ENCODE measurements at regions not wholly inside any gene's neighbourhood (a gene's known extent, or its start where the extent isn't known, plus 50 kb on each side); places are given as distances from the start of the nearest gene placed in this dataset.

DNA sequence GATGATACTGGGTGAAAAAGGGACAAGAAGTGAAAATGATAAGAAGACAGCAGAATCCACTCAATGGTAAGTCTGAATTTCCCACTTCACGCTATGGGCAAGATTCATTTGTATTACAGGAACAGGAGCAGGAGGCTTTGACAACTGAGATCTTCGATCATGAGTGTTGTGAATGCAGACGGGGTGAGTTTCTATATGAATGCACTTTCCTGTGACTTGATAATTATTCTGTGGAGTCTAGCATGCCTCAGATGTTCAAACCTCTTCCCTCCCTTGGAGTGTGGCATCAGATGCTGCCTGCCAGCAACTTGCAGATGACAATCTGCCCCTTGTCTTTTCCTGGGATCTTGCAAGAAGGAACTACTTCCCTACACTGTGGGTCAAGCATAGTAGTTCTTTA lies 225.4 kb downstream of the HLX start:
- DNase-seq (ENCODE audit: low spot score): no peak

DNA sequence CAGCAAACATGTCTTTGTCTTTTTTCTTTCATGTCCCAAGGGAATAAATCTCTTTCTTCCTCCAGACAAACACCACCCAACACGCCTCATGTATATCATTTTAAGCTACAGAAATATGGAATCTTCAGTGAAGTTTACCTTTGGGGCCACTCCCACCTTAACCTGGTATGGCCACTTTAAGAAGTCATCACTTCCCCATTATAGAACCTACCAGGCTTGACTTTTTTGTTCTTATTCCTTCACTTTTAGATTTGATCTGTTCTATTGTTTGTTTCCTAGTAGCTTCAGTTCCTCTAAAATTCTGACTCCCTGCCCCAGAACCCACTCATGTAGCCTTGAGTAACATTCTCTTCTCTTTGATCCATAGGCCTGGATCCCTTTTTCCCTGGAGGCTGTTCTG lies 226.3 kb downstream of the HLX start:
- no peak for DNase-seq (ENCODE audit: low spot score)

DNA sequence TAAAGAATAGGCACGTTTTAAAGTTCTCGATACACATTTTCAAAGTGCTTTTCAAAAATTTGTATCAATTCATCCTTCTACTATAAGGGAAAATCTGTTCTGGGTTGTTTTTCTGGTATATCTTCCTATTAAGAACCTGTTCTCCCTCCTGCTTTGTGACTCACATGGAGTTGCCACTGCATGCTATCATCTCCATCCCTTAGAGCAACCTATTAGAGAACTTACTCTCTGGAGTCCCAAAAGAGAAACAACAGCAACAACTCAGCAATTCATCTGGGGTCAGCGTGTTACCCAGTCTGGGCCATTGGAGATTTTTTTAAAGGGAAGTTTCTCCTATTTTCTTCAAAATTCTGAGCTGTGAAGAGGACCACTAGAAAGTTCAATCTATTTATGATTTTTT lies 227.4 kb downstream of the HLX start:
- no peak for DNase-seq (ENCODE audit: low spot score)

DNA sequence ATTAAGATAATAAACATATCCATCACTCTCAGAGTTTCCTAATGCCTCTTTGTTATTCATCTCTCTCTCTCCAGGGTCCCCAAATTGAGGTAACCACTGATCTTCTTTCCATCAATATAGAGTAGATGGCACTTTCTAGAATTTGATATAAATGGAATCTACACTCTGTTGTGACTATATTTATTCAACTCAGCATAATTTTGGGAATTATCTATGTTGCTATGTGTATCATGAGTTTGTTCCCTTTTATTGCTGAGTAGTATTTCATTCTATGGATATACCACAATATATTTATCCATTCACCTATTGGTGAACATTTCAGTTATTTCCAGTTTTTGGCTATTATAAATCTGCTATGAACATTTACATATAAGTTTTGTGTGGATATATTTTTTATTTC lies 230.7 kb downstream of the HLX start:
- no peak for DNase-seq (ENCODE audit: low spot score)

DNA sequence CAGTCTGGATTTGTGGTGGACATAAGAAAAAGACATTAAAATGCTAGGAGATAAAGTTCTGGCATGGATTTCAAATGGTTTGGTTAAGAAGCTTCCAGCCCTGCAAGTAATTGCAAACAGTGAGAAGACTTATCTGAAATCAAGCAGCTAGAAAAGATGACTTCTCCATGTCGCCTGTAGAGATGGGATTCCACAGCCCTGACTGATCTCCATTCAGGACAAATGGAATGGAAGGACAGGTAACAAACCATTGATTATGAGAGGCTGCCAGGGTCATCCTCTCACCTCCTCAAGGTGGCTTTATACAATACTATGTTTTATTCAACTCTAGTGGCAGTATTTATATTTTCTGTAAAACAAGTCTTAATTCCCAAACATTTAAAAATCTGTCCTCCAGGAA lies 237.9 kb downstream of the HLX start:
- no peak for DNase-seq (ENCODE audit: low spot score)

DNA sequence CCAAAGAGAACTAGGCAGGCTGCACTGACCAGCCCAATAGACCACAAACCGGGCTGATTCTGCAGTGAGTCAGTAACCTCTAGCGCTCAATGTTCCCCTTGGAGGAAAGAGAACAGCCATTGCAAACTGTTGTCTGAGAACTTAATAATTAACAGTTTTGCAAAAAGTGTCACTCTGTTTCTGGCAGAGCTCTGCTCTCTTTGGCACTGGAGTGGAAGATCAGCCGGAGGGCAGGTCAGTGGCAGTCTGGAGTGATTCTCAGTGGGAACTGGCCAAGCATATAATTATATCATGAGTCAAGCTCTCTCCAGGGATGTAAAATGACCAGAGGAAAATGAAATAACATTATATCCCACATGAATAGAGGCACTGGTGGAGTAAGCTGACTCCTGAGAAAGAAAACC lies 238.3 kb downstream of the HLX start:
- DNase-seq (ENCODE audit: low spot score): peak; percentile 77

DNA sequence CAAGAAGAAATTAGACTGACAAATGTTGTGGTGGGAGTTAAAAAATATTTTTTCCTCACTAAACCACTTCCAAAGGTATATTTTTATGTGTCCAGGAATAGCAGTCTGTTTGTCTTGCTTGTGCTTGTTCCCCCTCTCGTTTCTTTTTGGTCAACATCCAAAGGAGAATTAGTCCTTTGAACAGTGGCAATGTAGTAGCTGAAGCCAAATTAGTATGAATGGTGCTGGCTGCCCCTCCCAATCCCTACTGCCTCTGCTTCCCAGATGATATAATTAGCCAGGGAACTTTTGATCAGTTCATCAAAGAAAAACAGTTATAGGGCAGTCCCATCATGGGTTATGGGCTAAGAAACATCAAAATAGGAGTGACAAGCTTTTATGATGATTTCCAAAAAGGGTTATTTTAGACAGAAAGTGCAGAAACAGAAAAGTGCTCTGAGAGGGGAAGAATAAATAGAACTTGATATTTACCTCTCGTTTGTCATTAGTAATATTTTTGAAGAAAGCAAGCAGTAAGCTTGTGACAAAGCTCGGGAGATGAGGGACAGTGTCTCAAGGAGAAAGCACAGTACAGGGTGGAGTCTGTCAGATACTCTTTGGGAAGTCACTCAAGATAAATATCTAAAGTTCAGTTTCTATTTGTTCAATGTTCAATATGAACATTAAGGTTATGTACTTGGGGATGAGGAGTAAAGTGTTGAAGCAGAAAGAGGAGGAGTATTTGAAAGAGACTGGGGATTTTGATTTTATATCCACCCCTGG lies 239.1 kb downstream of the HLX start:
- DNase-seq (ENCODE audit: low spot score): peak; percentile 33

DNA sequence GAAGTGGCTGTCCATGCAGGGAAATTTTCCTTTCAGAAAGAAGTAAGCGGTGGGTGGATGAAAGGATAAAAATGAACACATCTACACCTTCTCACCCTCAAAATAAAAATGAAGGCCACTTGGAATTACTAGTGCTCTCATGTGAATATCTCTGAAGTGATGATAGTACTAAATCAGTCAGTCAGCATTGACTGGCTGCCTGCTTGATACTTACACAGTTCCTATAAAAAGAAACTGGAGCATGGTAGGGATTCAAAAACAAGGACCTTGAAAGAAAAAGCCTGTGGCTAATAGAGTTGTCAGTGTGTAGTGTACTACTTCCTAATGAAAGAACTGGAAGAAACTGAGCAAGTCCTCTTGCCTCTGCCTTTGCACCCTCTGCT lies 239.7 kb downstream of the HLX start:
- DNase-seq (ENCODE audit: low spot score): no peak

DNA sequence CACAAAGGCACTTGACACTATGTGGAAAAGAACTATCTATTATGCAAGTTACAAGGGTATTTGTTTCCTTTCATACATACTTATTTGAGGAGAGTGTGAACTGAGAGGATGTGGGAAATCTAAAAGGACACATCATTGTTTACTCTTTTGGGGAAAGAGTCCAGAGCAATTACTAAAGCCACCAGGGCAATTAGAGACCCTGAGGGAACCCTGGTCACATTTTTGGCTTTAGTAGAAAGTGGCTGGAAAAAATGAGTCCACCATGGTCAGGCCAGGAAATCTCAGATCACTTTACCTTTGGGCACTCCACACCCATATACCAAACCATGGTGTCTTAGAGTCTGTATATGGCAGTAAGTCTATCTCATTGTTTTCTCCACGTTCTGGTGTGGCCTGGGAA lies 243.3 kb downstream of the HLX start:
- no peak for DNase-seq (ENCODE audit: low spot score)

DNA sequence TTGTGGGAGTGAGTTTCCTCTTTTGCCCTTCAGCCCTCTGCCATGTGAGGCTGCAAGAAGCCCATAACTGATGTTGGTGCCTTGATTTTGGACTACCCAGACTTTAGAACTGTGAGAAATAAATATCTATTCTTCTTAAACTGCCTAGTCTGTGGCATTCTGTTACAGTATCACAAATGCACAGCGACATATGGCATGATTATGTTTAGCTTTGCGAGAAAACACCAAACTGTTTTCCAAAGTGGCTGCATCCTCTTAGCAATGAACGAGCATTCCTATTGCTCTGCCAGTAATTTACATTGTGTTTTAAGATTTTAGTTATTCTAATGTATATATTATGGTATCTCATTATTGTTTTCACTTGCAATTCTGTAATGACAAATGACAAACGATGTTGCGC lies 246.7 kb downstream of the HLX start:
- no peak for DNase-seq (ENCODE audit: low spot score)

DNA sequence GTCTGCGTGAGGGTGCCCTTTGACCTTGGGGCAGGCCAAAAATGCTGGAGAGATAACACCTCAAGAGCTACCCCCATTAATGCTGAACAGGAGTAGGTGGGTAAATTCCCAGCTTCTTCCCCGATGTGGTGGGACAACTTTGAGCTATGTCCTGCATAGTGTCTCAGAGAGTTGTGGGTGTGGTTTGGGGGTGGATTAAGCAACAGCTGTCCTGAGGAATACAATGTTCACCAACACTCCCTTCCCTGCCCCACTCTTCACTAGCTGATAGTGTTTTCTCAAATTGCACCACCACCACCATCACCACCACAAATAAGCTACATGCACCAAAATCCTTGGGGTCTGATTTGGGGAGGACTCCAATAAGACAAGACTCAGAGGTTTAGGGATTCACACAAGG lies 258.4 kb downstream of the HLX start:
- DNase-seq (ENCODE audit: low spot score): no peak

DNA sequence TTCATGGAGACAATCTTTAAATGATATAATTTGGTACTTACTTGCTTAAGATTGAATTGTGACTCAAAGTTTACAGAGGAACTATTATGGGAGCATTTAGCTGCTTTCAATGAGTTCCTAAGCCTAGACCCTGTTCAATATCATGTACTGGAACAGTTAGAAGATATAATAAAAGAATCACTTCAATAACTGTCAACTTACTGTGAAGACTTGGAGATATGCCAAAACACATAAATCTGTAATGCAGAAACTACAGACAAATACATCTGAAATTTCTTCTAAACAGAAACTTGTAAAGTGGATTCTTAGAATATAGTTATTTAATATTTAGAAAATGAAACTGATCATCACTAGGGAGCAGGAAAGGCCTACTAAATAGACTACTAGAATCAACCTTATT lies 259.3 kb downstream of the HLX start:
- no peak for DNase-seq (ENCODE audit: low spot score)

DNA sequence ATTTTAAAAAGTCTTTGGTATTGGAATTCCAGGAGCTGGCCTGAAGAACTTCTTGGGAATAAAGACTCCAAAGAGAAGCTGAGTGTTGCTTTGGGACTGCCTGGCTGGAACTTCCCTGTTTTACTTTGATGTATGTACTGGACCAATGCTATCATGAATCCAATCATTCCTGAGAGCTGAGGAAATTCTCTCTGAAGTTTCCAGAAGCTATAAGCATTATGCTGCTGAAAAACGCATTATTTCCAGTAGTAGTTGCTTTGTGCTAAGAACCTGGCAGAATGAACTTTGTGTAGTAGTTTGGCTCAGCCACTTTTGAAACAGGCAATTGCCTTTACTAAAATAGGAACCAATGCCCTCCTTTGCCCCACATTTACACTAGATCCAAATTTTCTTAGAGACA lies 260.7 kb downstream of the HLX start:
- no peak for DNase-seq (ENCODE audit: low spot score)

DNA sequence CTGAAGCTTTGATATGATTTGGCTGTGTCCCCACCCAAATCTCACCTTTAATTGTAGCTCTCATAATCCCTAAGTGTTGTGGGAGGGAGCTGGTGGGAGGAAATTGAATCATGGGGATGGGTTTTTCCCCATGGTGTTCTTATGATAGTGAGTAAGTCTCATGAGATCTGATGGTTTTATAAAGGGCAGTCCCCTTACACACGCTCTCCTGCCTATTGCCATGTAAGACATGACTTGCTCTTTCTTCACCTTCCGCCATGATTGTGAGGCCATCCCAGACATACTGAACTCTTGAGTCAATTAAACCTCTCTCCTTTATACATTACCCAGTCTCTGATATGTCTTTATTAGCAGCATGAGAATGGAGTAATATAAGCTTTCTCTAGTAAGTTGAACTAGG lies 261.9 kb downstream of the HLX start:
- no peak for DNase-seq (ENCODE audit: low spot score)

DNA sequence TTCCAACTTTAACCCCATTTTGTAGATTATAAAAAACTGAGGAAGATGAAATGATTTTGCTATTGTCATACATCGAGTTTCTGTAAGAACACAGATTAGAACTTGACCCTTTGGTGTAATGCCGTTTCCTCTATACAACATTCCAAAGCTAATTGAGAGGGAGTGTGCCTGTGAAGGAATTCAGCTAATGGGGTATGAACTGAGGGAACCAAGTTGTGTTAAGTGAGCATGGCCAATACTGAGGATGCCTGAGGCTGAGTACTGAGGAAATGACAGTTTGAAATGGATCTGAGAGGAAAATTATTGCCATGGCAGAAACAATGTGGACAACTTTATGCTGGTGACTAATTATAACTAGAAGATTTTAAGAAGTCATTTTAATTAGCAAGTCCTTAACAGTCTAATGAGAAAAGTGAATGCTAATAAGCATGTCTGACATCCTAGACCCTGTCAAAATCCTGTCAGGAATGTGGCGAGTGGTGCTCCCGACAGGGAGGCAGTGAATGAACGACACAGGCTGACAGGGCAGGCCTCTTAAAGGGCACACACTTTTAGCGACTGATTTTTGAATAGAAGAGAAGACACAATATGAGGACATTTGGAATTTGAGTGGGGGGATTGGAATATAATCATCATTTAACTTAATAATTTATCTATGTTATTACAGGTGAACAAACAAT lies 262.5 kb downstream of the HLX start:
- DNase-seq (ENCODE audit: low spot score): no peak

DNA sequence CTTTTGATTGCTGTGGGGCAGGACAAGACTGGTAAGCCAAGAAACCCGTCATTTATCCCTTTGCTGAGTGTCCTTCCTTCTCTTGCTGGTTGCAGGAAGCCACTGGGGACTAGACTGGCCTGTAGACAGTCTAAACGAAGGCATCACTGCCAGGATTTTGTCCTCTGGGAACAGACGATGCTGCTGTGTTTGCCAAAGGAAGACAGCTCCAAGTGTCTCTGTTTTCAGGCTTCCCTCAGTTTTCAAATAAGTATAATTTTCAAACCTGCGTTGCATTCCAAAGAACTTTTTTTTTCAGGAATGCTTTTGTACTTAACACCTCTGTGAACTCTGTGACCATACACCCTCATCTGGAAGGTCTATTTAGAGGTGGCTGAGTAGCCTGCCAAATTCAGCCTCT lies 269.4 kb downstream of the HLX start:
- no peak for DNase-seq (ENCODE audit: low spot score)

DNA sequence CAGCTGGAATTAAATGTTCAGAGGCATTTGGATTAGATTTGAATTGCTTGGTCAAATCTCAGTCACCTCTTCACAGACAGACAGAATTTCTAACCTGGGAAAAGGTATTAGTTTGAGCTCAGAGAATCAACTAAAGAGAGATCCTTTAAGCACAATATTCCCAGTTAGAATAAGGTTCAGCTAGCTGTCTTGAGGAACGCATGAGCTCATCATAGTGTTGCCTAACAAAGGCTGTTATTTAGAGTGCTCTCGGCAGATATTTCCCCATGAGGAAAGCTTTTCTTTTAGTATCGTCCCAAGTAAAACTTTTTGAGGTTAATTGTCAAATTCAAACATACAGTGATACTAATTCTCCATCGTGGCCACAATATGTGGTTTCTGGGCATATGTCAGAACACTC lies 269.9 kb downstream of the HLX start:
- no peak for DNase-seq (ENCODE audit: low spot score)

DNA sequence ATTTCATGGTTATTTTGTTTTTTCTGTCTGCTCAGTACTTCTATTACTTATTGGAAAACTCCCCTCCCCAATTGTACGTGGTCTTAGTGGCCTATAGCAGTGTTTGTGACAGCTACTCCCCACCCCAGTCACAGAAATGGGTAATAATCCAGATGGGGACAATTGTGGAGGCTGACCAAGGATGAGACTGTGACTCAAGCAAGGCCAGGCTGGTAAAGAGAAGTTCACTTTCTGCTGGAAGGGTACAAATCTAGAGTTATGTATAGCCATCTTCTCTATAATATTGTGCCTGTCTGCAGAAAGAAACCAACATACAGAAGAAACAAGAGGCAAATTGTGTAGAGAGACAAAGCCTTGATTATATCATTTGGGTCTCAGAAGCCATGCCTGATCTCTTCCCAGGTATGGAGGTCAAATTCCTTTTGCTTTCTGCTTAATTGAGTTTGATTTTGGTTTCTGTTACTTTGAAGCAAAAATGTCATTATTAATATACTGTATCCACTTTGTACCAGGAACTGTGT lies 270.4 kb downstream of the HLX start:
- DNase-seq (ENCODE audit: low spot score): no peak

DNA sequence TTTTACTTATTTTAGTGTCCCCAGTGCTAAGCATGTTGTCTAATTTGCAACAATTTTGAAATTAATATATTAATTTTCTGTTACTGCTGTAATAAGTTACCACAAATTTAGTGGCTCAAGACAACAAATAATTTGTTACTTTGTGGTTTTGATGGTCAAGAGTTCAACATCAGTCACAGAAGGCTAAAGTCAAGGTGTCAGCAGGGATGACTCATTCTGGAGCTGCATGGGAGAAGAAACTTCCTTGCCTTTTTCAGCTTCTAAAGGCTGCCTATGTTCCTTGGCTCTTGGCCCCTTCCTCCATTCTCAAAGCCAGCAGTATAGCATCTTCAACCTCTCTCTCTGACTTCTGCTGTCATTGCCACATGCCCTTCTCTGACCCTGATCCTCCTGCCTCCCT lies 271.8 kb downstream of the HLX start:
- no peak for DNase-seq (ENCODE audit: low spot score)

DNA sequence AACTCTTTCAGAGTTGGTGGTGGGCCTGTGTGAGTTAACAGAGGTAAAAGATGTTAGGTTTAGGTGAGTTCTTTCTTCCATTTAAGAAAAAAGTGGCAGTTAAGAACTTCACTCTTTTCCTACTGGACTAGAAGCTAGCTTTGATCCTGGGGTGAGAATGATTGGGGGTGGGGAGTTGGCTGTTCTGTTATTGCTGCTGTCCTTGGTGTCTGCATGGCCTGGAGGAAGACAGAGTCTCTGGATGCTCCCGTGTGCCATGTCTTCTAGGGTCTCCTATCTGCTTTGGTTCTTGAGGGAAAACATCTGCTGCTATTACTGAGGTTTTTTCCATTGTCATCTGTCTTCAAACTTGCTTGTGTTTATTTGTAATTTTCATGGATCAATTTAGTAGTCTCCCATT lies 275.7 kb downstream of the HLX start:
- DNase-seq (ENCODE audit: low spot score): no peak

DNA sequence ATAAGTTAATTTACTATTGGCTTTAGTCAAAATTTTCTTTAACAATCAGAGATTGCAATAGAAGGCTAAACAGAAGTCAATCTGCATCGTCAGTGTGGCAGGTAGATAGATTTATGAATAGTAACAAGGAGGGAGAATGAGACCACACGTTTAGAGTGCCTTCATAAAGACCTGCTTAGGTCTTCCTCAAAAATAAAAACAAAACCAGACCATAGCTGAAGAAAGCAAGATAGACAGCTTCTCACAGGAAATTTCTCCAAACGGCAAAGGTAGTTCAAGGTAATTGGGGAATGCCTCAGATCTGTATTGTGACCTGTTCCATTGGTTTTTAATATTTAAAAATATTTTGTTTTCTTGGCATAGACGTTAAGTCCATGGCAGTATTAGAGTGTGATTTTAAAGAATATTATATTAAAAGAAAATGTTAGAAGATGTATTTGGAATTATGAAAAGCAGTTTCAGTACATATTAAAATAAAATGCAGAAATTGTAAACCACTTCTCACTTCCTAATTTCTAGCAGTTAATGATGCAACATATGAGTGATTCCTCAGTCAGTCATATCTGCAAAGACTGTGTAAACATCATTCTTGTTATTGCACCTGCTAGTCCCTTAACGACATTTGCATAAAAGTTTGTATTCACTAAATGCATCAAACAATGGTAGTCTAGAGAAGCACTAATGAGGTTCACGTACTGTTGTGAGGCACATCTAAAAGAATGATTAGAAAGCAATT lies 278.0 kb downstream of the HLX start:
- no peak for DNase-seq (ENCODE audit: low spot score)

DNA sequence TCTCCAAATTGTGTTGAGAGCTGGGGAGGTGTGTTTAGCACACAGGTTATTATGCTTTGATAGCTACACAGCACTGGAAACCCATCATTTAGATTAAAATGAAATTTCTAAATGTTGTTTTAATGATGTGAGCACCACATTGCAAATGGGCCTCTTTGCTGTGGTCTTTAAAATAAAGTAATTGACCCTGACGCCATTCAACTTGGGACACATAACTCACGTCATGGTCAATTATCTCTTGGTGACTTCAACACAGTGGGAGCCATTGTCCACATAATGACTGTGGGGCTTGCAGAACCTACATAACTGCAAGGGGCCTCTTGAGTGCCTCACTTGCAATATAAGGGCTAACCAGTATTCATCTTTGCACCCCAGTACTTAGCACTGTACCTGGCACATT lies 280.4 kb downstream of the HLX start:
- DNase-seq (ENCODE audit: low spot score): no peak

DNA sequence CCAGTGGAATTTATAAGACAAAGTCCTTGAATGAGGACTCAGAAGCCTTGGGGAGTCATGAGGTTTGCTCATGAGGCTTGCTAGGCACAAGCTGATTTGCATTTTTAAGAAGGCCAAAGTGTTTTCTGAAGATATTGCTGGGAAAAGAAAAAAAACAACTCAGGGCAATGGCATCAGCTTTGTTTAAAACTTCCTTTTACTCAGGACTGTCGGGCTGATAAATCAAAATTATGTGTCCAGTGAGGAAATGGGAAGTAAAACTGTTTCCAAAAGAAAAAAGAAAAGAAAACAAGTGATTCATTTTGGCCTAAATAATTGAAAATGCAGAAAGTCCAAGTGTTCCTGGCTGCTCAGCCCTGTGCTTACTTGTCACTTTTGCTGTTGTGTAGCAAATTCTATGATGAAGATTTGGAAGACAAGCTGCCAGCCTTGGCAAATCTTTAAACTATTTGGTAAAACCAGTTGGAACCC lies 282.4 kb downstream of the HLX start:
- no peak for DNase-seq (ENCODE audit: low spot score)

All from mucosa of gallbladder (tissue), 1 donor.